Left ventricle myocardium inferior (tissue), 1 donor: ENCODE measurements at regions not wholly inside any gene's neighbourhood (a gene's known extent, or its start where the extent isn't known, plus 50 kb on each side); places are given as distances from the start of the nearest gene placed in this dataset.

Experiments
- DNase-seq: peaks from one replicate; pipeline ENCODE4 v3.0.0-alpha.2; 2020
- H3K27ac ChIP-seq: fragments of 200-600 bp; replicated peaks from 2 replicates; pipeline ENCODE4 v1.8.0; 2021
- H3K27me3 ChIP-seq: fragments of 200-600 bp; 2 replicates; pipeline ENCODE4 v1.8.0; 2021; ENCODE audit warnings: low read depth
- H3K36me3 ChIP-seq: fragments of 200-600 bp; 2 replicates; pipeline ENCODE4 v1.8.0; 2021
- H3K4me1 ChIP-seq: fragments of 200-600 bp; 2 replicates; pipeline ENCODE4 v1.8.0; 2021
- H3K4me3 ChIP-seq: fragments of 200-600 bp; 2 replicates; pipeline ENCODE4 v1.8.0; 2021; ENCODE audit warnings: mild to moderate bottlenecking, moderate library complexity
- H3K9me3 ChIP-seq: fragments of 200-600 bp; replicated peaks from 2 replicates; pipeline ENCODE4 v1.8.0; 2021
- intact Hi-C: fragments of 100-400 bp; cut with micrococcal nuclease; formaldehyde crosslinking; loops from one replicate; pipeline ENCODE4 v1.11.0; 2022
- TF ChIP-seq, protein P1 (sequence below): fragments of 200-600 bp; IDR thresholded peaks from 2 replicates; pipeline ENCODE4 v1.8.0; 2021; ENCODE audit warnings: antibody characterized with exemption, mild to moderate bottlenecking, borderline replicate concordance
- donor health status: DM: no; HTN: yes; CAD: no; lungs with severe emphysema.

DNA sequence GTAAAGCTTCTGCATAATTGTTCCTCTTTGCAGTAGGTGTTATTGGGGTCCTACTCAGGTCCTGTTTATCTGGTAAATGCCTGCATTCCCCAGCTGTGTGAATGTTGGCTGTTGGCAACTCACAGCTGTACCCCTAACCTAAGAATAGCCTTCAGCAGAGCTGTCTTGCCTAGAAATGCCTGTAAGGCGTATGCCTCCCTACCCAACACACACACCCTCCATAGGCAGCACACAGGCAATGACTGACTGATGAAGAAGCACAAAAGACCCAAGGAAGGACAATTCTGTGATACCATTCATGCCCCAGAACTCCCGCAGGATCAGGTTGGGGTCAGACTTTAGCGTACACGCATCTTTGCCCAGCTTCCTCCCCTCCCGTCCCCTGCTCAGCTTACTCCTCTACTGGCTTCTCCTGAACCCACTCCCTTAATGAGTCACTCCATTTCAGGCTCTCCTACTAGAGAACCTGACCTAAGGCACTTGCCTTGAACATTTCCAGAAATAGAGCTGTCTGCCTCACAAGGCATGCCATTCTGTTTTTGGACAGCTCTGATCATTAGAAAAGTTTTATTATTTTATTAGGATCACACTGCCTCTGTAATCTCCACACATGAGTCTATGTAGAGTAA, 99.2 kb upstream of the PIK3CG start:
- intact Hi-C loops = no loop called here
- TF ChIP-seq, protein P1, sequence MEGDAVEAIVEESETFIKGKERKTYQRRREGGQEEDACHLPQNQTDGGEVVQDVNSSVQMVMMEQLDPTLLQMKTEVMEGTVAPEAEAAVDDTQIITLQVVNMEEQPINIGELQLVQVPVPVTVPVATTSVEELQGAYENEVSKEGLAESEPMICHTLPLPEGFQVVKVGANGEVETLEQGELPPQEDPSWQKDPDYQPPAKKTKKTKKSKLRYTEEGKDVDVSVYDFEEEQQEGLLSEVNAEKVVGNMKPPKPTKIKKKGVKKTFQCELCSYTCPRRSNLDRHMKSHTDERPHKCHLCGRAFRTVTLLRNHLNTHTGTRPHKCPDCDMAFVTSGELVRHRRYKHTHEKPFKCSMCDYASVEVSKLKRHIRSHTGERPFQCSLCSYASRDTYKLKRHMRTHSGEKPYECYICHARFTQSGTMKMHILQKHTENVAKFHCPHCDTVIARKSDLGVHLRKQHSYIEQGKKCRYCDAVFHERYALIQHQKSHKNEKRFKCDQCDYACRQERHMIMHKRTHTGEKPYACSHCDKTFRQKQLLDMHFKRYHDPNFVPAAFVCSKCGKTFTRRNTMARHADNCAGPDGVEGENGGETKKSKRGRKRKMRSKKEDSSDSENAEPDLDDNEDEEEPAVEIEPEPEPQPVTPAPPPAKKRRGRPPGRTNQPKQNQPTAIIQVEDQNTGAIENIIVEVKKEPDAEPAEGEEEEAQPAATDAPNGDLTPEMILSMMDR = no peak
- Histone ChIP-seq H3K27ac (no peak overlapping the region), H3K4me1 (peaks cover 6% of the 10 kb centered on the region), H3K4me3 (no peak overlapping the region), H3K36me3 (no peaks in the 10 kb centered on the region), H3K27me3 (no peaks in the 10 kb centered on the region), H3K9me3 (no peaks in the 10 kb centered on the region)
- no peak for DNase-seq

GRCh38 chr7:106766551-106766950, 98.5 kb upstream of the PIK3CG start:
- no peak for DNase-seq
- H3K9me3 ChIP-seq = no peaks in the 10 kb centered on the region
- no peak overlapping the region for H3K27ac ChIP-seq
- intact Hi-C loops = no loop called here
- H3K36me3 ChIP-seq = no peaks in the 10 kb centered on the region
- no peak overlapping the region for H3K4me3 ChIP-seq
- H3K27me3 ChIP-seq = no peaks in the 10 kb centered on the region
- peaks cover 6% of the 10 kb centered on the region for H3K4me1 ChIP-seq
- TF ChIP-seq, protein P1 = no peak

GRCh38 chr7:106767078-106767477, 98.0 kb upstream of the PIK3CG start:
- Histone ChIP-seq H3K27me3 (no peaks in the 10 kb centered on the region), H3K4me3 (no peak overlapping the region), H3K27ac (no peak overlapping the region), H3K9me3 (no peaks in the 10 kb centered on the region), H3K4me1 (peaks cover 6% of the 10 kb centered on the region), H3K36me3 (no peaks in the 10 kb centered on the region)
- DNase-seq = no peak
- intact Hi-C loops = no loop called here
- TF ChIP-seq, protein P1 = no peak

GRCh38 chr7:106767498-106768323, 97.4 kb upstream of the PIK3CG start:
- no peaks in the 10 kb centered on the region for H3K9me3 ChIP-seq
- intact Hi-C loops = no loop called here
- no peak for DNase-seq
- no peaks in the 10 kb centered on the region for H3K36me3 ChIP-seq
- peaks cover 6% of the 10 kb centered on the region for H3K4me1 ChIP-seq
- TF ChIP-seq, protein P1 = no peak
- no peaks in the 10 kb centered on the region for H3K27me3 ChIP-seq
- no peak overlapping the region for H3K4me3 ChIP-seq
- no peak overlapping the region for H3K27ac ChIP-seq

- Histone ChIP-seq H3K9me3 (no peaks in the 10 kb centered on the region), H3K27me3 (no peaks in the 10 kb centered on the region), H3K36me3 (no peaks in the 10 kb centered on the region), H3K27ac (no peak overlapping the region), H3K4me1 (peaks cover 6% of the 10 kb centered on the region), H3K4me3 (no peak overlapping the region)
- intact Hi-C loops = no loop called here
- TF ChIP-seq, protein P1 = no peak
- no peak for DNase-seq
Measured at GRCh38 chr7:106768324-106768751, 96.7 kb upstream of the PIK3CG start.
